NCI-H446 treated with DMSO at 0.1 percent for 48 hours (cell line): ENCODE measurements at regions not wholly inside any gene's neighbourhood (a gene's known extent, or its start where the extent isn't known, plus 50 kb on each side); places are given as distances from the start of the nearest gene placed in this dataset.
"Not testable (repeated sequence)": the region's sequence is repeated elsewhere in the genome, so short reads cannot be mapped to it uniquely, and the experiment has no call there.

ENCODE experiments used
- DNase-seq: peaks from one replicate; lab custom pipeline; 2025; lab: John Stamatoyannopoulos, UW

DNA sequence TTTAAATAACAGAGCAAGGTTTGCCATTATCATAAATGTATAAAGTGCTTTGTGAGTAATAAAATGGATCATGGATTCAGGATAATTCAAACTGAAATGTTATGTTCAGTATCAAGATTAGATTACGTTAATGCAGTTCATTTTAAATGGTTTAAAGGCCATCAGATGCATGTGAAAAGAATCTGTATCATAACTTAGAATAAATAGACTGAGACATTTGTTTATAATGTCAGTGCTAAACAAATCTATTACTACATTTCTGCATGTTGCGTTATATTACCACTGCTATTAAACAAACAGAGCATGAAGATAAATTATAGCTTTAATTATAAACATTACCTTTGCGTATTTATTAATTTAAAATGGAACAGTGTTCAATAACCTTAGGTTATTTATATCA lies 160.2 kb downstream of the TOX3 start:
- DNase-seq: no peak

DNA sequence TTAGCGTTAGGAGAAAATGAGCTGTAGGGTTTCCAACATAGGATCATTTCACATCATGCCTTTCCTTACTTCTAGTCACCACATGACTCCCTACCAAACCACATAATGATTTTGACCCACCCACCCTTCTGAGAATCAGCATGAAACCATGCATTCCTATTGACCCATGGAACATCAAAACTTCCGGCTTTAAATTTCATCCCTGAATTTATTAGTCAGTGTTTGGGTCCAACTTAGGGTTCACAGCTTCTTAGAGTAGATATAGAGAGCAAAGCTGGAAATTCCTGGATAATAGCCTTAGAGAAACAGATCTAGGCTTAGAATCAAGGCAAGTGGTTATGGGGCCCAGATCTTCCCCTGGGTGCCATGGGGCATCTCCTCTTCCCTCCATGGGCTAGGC lies 162.6 kb downstream of the TOX3 start:
- DNase-seq: no peak

GRCh38 chr16:52383640-52384292 lies 163.2 kb downstream of the TOX3 start:
- DNase-seq: peak; percentile 53

GRCh38 chr16:52383119-52383518 lies 163.8 kb downstream of the TOX3 start:
- DNase-seq: no peak

DNA sequence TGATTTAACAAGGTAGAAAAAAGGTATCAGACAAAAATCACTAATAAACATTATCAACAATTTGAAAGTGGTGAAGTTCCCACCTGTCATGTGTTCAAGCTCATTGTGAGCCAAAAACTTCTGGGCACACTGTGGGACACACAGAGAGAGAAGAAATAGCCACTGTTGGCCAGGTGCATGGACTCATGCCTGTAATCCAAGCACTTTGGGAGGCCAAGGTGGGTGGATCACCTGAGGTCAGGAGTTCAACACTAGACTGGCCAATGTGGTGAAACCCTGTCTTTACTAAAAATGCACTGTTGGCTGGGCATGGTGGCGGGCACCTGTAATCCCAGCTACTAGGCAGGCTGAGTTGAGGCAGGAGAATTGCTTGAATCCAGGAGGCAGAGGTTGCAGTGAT lies 167.4 kb downstream of the TOX3 start:
- DNase-seq: no peak

- DNase-seq: no peak
These were observed 170.2 kb downstream of the TOX3 start for GRCh38 chr16:52376676-52377280.

GRCh38 chr16:52372313-52372712 lies 174.6 kb downstream of the TOX3 start:
- DNase-seq: no peak

- no peak for DNase-seq
These were observed 178.1 kb downstream of the TOX3 start for GRCh38 chr16:52368859-52369258.

- no peak for DNase-seq
These were observed 179.1 kb downstream of the TOX3 start for GRCh38 chr16:52367821-52368220.

DNA sequence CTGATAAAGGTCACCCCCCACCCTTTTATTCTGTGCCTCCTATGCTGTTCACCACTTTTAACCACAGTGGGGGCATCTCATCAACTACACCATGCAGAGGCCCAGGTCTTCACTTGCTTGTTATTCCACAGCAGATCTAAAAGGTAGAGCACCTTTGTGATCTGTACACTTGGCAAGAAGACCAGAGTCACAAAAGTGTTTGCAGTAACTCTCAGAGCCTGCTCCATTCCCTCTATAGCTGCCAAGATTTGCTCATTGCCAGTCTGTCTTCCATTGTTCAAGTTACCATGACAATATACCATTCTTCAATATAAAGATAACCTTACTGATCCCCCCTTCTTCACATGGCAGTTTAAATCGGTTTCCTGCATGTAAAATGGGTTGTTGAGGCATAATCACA lies 180.0 kb downstream of the TOX3 start:
- no peak for DNase-seq

GRCh38 chr16:52364500-52364899 lies 182.4 kb downstream of the TOX3 start:
- no peak for DNase-seq

GRCh38 chr16:52363082-52363481 lies 183.9 kb downstream of the TOX3 start:
- no peak for DNase-seq

DNA sequence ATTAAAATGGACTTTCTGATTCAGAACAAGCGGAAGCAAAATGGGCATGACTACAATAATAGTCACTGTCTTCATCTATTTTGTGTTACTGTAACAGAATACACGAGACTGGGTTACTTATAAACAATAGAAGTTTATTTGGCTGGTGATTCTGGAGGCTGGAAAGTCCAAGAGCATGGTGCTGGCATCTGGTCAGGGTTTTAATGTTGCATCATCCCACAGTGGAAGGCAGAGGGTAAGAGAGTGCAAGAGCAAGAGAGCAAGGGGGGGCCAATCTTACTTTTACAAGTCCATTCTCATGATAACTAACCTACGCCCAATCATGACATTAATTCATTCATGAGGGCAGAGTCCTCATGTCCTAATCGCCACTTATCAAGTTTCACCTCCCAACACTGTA lies 189.2 kb downstream of the TOX3 start:
- DNase-seq: no peak

- DNase-seq: no peak
These were observed 193.7 kb downstream of the TOX3 start for GRCh38 chr16:52353249-52353648.

GRCh38 chr16:52351451-52351850 lies 195.5 kb downstream of the TOX3 start:
- peak; percentile 67 for DNase-seq

DNA sequence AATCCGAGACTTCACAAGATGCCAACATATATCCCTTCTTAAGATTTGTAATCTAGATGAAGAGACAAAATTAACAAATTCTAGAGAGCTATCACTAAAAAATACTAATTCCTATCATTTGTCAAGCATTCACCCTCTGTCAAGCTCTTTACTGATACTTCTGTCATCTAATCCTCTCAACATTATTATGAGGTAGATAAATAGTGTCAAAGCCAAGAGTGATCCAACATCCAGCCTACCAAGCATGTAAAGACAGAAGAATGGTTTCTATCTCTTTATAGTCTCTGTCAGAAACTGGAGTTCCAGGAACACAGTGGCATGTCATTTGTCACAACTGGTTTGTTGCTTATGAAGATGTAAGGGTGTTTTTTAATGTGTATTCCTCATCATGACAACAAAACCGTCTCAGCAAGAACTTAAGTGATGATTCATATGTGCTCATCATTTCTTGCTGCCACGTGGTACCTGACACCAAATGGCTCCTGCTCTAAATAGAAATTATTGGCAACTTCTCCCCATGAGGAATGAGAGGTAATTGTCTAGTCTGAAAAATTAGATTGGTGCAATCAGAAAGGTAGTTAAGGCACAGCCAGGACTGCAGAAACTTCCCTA lies 196.8 kb downstream of the TOX3 start:
- DNase-seq: peak; percentile 59

GRCh38 chr16:52346709-52347108 lies 200.2 kb downstream of the TOX3 start:
- no peak for DNase-seq

- DNase-seq: not testable (repeated sequence)
These were observed 213.3 kb downstream of the TOX3 start for GRCh38 chr16:52333673-52334072.

DNA sequence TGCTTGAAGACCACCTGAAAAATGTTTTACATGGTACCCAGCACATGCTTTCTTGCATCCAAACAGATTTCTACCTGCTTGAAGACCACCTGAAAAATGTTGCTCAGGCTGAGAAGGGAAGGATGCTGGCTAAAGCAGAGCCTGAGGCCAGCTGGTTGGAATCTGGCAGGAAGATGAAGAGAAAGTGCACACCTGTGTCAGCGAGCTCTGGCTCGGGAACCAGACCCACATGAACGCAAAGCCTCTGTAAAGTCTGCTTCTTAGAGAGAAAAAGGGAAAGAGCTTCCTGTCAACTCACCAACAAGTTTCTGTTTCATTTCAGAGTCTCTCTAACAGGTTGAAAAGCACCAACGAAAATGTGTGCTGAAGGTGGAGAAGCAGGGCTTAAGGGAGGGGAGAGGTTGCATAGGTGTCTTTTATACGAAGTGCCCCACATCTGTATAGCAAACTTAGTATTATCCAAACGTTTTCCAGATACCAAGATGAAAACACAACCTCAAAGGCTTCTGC lies 226.0 kb downstream of the TOX3 start:
- no peak for DNase-seq

DNA sequence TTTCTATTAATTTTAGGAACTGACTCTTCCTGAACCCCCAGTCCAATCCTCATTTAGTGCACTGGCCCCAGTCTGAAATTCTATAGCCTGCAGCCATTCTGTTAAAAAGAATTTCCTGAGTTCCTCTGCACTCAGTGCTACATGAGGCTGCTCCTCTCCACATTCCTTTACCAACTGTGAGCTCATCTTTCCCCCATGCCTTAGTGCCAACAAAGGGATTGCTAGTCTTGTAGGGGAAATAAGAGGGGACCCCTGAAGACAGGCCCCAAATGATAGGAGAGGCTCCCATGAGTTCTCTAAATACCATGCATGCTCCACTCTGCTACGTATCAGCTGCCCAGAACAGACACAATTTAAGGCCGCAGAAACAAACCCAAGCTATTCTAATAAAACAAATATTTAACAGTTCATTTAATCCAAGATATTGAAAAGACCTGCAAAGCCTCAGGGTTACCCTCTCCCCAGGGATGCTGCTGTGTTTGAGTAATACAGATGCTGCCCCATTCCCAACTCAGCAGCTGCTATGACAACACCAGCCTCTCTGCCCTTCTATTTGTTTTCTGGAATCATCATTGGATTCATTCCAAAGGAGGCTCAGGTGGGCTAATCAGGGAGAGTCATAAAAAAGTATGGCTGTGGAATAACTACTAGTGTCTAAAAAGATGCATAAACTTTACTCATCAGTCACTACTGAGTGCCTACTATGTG lies 228.5 kb downstream of the TOX3 start:
- peak; percentile 3 for DNase-seq

DNA sequence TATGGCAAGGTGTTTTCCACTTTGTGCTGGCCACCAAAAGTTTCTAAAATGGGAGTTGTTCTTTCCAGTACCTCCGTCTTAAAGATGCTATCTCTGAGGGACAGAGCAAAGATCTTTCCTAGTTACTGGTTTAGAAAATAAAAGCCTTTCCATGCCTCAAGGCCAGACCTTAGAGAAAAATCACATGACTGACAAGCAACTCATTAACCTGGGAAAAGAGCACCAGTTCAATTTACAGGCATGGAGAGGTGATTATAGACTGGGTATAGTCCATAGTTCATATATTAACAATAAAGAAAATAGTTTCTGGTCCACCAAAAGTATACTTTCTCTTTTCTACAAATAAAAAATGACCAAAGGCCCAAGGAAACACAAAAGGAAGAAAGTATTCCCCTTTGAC lies 230.7 kb downstream of the TOX3 start:
- DNase-seq: no peak

DNA sequence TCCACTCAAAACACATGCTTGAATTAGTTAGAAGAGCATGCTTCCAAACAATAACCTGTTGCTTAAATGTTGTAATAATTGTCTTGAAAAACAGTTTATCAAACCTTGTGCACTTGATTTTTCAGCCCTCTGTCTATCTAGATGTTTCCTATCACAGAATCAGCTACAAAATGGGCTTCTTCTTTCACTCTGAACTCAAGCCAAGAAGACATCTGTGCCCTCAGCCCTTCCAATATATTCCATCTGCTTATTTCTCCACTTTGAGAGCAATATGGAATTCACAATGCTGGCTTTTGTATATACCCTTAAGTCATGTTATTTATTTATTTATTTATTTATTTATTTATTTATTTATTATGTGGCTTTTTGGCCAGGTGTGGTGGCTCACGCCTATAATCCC lies 234.2 kb downstream of the TOX3 start:
- peak; percentile 83 for DNase-seq
